Heart right ventricle (tissue), 16 donors: ENCODE measurements at regions not wholly inside any gene's neighbourhood (a gene's known extent, or its start where the extent isn't known, plus 50 kb on each side); places are given as distances from the start of the nearest gene placed in this dataset.

Source experiments
- ATAC-seq, 8 donors: fragments of 200-7000 bp; cut with Tn5 transposase; one replicate each; pipeline ENCODE4 v1.9.1; 2020; ENCODE audit warnings: mild to moderate bottlenecking in 8 of 8, moderate library complexity in 8 of 8, moderate number of reproducible peaks in 1 of 8
- DNase-seq, 2 donors: peaks; one replicate each; pipeline ENCODE4 v3.0.0-alpha.2; 2020
- H3K27ac ChIP-seq, 10 donors: fragments of 200-600 bp; sonication (generic) in 2 of 10; one replicate each; pipeline versions ENCODE4 v1.5.0 to v1.8.0; 2020 to 2022; ENCODE audit warnings: mild to moderate bottlenecking in 3 of 10
- H3K27me3 ChIP-seq, 7 donors: fragments of 200-600 bp; one replicate each; pipeline ENCODE4 v1.8.0; 2021 to 2022; ENCODE audit warnings: mild to moderate bottlenecking in 2 of 7
- H3K36me3 ChIP-seq, 9 donors: fragments of 200-600 bp; sonication (generic) in 1 of 9; one replicate each; pipeline versions ENCODE4 v1.5.0 to v1.8.0; 2020 to 2022; ENCODE audit warnings: mild to moderate bottlenecking in 2 of 9
- H3K4me1 ChIP-seq, 9 donors: fragments of 200-600 bp; sonication (generic) in 1 of 9; one replicate each; pipeline versions ENCODE4 v1.5.0 to v1.8.0; 2020 to 2022; ENCODE audit warnings: mild to moderate bottlenecking in 4 of 9
- H3K4me3 ChIP-seq, 10 donors: fragments of 200-600 bp; sonication (generic) in 2 of 10; one replicate each; pipeline versions ENCODE4 v1.5.0 to v1.8.0; 2020 to 2022; ENCODE audit warnings: mild to moderate bottlenecking in 7 of 10, moderate library complexity in 2 of 10
- H3K9me3 ChIP-seq, 11 donors: fragments of 200-600 bp in 10 of 11; sonication (generic) in 2 of 11; one replicate each; pipeline versions ENCODE4 v1.5.0 to v1.8.0; 2013 to 2022; ENCODE audit warnings: mild to moderate bottlenecking in 2 of 11, control low read depth in 1 of 11, moderate library complexity in 1 of 11
- WGBS, 2 donors: extraction: QIAGEN DNeasy Blood & Tissue Kit; methylation state at CpG; one replicate each; pipeline ENCODE4 v1.1.7; 2013; ENCODE audit warnings: inconsistent platforms in 1 of 2; 5-methylcytosine and 5-hydroxymethylcytosine counted together
- intact Hi-C, 10 donors: fragments of 100-400 bp; cut with DNase I; formaldehyde crosslinking; loops; one replicate each; pipeline versions ENCODE4 v1.11.1 to v1.14.2; 2022
- TF ChIP-seq, protein P1 (sequence below), 9 donors: fragments of 200-600 bp; sonication (generic) in 2 of 9; IDR thresholded peaks; one replicate each; pipeline versions ENCODE4 v1.5.0 to v1.8.0; 2021 to 2022; ENCODE audit warnings: antibody characterized with exemption in 9 of 9, mild to moderate bottlenecking in 5 of 9, moderate library complexity in 1 of 9
- donor health status: Arrhythmogenic right ventricular cardiomyopathy.
- donor health status: ischemic (EF 13 %, LVEDD 7.1; RV severe dilation, severe dysfunction).
- donor health status: healthy with polysubstance abuse.
- donor health status: DM: no; HTN: yes; CAD: no.
- donor health status: DM: no; HTN: no; CAD: no.
- donor health status: ischemic (EF 25% LVEDD 6.9; RV normal size, moderate dysfunction).
- donor health status: ischemic (EF 25% LVEDD 5.7; RV mildly dilated, moderate dysfunction).
- donor health status: healthy.
- donor health status: DM: yes; HTN: yes; CAD: no.
- donor health status: Ischemic cardiomyopathy.
- donor health status: ischemic (EF 35%, LVEDD 5.7; RV mildly dilated, moderate dysfunction).
- donor health status: nonischemic (EF 11% LVEDD 7.7; RV severe dilation, severe dysfunction).
- donor health status: DM: yes; HTN: yes; CAD: no.
- donor health status: PGD.
- donor health status: ischemic (EF 29% LVEDD 5.4; RV normal size, mild dysfunction).
- donor health status: nonischemic (EF 23%, LVEDD 6.1; RV moderate dilation, normal function).

DNA sequence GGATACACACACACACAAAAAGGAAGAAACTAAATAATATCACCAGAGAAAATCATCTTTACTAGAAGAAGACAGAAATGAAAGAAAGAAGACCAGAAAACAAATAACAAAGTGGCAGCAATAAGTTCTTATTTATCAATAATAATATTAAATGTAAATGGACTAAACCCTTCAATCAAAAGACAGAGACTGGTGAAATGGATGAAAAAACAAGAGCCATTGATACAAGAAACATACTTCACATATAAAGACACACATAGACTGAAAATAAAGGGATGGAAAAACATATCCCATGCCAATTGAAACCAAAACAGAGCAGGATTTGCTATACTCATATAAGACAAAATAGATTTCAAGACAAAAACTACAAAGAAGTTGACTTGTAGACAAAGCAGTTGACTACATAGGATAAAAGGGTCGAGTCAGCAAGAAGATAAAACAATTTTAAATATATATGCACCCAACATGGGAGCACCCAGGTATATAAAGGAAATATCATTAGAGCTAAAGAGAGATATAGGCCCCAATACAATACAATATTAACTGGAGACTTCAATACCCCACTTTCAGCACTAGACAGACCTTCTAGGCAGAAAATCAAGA is 259.4 kb downstream of the EPM2A start:
- Histone ChIP-seq H3K4me3 (no peak overlapping the region), H3K4me1 (no peaks in the 10 kb centered on the region), H3K9me3 (peaks cover 0 to 77% (median 27%) of the 10 kb centered on the region in 11 donors), H3K27ac (no peak overlapping the region), H3K27me3 (no peaks in the 10 kb centered on the region), H3K36me3 (no peaks in the 10 kb centered on the region)
- WGBS, 2 donors = 41 to 49% methylated on average over 1 of the region's 1 CpG
- intact Hi-C loops = no loop called here
- DNase-seq (no peak), ATAC-seq (no peak)
- TF ChIP-seq, protein P1, sequence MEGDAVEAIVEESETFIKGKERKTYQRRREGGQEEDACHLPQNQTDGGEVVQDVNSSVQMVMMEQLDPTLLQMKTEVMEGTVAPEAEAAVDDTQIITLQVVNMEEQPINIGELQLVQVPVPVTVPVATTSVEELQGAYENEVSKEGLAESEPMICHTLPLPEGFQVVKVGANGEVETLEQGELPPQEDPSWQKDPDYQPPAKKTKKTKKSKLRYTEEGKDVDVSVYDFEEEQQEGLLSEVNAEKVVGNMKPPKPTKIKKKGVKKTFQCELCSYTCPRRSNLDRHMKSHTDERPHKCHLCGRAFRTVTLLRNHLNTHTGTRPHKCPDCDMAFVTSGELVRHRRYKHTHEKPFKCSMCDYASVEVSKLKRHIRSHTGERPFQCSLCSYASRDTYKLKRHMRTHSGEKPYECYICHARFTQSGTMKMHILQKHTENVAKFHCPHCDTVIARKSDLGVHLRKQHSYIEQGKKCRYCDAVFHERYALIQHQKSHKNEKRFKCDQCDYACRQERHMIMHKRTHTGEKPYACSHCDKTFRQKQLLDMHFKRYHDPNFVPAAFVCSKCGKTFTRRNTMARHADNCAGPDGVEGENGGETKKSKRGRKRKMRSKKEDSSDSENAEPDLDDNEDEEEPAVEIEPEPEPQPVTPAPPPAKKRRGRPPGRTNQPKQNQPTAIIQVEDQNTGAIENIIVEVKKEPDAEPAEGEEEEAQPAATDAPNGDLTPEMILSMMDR (IDR thresholded peaks at IDR 0.05) = no peak

DNA sequence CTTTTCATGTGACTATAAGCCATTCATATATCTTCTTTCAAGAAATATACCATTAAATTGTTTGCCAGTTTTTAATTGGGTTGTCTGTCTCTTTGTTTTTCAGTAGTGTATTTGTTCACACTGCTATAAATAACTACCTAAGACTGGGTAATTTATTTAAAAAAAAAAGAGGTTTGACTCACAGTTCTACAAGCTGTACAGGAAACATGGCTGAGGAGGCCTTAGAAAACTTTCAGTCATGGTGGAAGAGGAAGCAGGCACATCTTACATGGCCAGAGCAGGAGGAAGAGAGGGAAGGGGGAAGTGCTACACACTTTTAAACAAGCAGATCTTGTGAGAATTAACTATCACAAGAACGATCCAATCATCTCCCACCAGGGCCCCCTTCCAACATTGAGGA is 255.3 kb downstream of the EPM2A start:
- H3K4me3 ChIP-seq = no peak overlapping the region
- H3K36me3 ChIP-seq = no peaks in the 10 kb centered on the region
- WGBS, 2 donors = 90 to 92% methylated on average over 1 of the region's 1 CpG
- H3K27ac ChIP-seq = no peak overlapping the region
- no peaks in the 10 kb centered on the region for H3K27me3 ChIP-seq
- peaks cover 0 to 49% (median 19%) of the 10 kb centered on the region in 11 donors for H3K9me3 ChIP-seq
- intact Hi-C loops = no loop called here
- TF ChIP-seq, protein P1 (IDR thresholded peaks at IDR 0.05) = no peak
- DNase-seq = no peak
- H3K4me1 ChIP-seq = no peaks in the 10 kb centered on the region
- ATAC-seq = no peak

DNA sequence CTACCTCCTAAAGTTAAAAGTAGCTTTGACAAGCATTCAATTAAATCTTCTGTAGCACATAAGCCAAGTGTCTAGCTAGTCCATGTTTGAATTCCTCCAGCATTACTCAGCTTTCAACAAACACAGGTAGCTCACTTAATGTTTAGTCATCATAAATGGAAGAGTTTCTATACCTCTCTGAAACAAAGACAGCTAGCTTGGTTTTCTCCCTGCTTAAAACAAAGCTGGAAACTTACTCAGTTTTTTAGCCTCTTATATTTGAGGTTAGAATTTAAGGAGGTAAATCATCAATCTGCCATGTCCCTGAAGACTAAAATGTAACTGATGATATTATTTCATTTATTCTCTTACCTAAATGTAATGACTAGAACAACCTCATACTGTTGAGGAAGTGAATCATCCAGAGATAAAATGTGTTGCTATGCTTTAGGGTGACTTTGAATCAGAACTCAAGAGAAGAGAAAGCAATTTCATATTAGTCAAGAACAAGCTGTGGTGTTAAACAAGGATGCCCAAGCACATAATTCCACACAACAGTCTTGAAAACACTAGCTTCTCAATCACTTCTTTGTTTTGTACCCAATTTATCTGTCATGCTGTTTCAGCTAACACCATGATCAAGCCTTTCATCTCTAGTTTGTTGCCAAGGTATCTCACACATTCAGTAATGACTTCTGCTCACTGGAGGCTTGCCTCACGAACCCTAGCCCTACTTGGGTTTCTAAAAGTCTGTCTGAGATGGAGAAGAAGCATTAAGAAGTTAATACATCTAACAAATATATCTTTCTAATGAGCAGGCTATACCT is 251.9 kb downstream of the EPM2A start:
- H3K4me3 ChIP-seq = no peak overlapping the region
- no peak overlapping the region for H3K27ac ChIP-seq
- no peaks in the 10 kb centered on the region for H3K36me3 ChIP-seq
- TF ChIP-seq, protein P1 (IDR thresholded peaks at IDR 0.05) = no peak
- DNase-seq (no peak), ATAC-seq (no peak)
- no peaks in the 10 kb centered on the region for H3K27me3 ChIP-seq
- 59 to 61% methylated on average over 1 of the region's 1 CpG for WGBS, 2 donors
- peaks cover 0 to 15% (median 3%) of the 10 kb centered on the region in 11 donors for H3K9me3 ChIP-seq
- intact Hi-C loops = no loop called here
- no peaks in the 10 kb centered on the region for H3K4me1 ChIP-seq

DNA sequence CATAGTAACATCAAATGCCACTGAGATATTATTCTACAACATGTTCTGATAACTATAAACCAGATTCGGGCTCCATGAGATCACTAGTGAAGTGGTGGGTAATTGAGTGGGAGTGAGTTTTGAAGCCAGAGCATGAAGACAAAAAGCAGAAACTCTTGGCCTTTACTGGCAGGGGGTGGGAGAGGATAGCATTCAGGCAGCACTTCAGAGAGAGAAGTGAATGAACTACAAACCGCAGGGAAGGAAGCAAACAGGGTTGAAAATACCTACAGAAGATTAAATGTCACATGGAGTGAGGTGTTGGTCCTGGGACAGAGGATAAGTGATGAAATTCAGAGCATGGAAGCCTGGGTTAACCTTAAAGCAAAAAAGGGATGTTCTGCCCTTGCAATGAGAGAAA is 250.0 kb downstream of the EPM2A start:
- no peak overlapping the region for H3K27ac ChIP-seq
- H3K36me3 ChIP-seq = no peaks in the 10 kb centered on the region
- intact Hi-C loops = no loop called here
- no peaks in the 10 kb centered on the region for H3K27me3 ChIP-seq
- H3K9me3 ChIP-seq = no peaks in the 10 kb centered on the region
- no peaks in the 10 kb centered on the region for H3K4me1 ChIP-seq
- H3K4me3 ChIP-seq = no peak overlapping the region
- 33 to 44% methylated on average over 2 of the region's 2 CpGs for WGBS, 2 donors
- DNase-seq (no peak), ATAC-seq (no peak)
- TF ChIP-seq, protein P1 (IDR thresholded peaks at IDR 0.05) = no peak
